Upper lobe of right lung (tissue), 1 donor: ENCODE measurements at regions not wholly inside any gene's neighbourhood (a gene's known extent, or its start where the extent isn't known, plus 50 kb on each side); places are given as distances from the start of the nearest gene placed in this dataset.

Source experiments
- ATAC-seq: fragments of 200-7000 bp; cut with Tn5 transposase; one replicate; pipeline ENCODE4 v1.9.1; 2020; ENCODE audit warnings: mild to moderate bottlenecking, moderate library complexity
- DNase-seq: peaks from one replicate; pipeline ENCODE4 v3.0.0-alpha.2; 2020
- H3K27ac ChIP-seq: fragments of 200-600 bp; one replicate; pipeline ENCODE4 v1.8.0; 2022
- H3K27me3 ChIP-seq: fragments of 200-600 bp; one replicate; pipeline ENCODE4 v1.8.0; 2022; ENCODE audit warnings: mild to moderate bottlenecking
- H3K36me3 ChIP-seq: fragments of 200-600 bp; one replicate; pipeline ENCODE4 v1.8.0; 2022
- H3K4me1 ChIP-seq: fragments of 200-600 bp; one replicate; pipeline ENCODE4 v1.8.0; 2022
- H3K4me3 ChIP-seq: fragments of 200-600 bp; one replicate; pipeline ENCODE4 v1.8.0; 2022; ENCODE audit warnings: mild to moderate bottlenecking
- H3K9me3 ChIP-seq: fragments of 200-600 bp; one replicate; pipeline ENCODE4 v1.8.0; 2022
- intact Hi-C: fragments of 100-400 bp; cut with DNase I; formaldehyde crosslinking; loops from one replicate; pipeline ENCODE4 v1.11.0; 2022
- TF ChIP-seq, protein P1 (sequence below): fragments of 200-600 bp; IDR thresholded peaks from one replicate; pipeline ENCODE4 v1.8.0; 2022; ENCODE audit warnings: antibody characterized with exemption
- donor health status: DM: no; HTN: yes; CAD: no; lungs with severe emphysema.

DNA sequence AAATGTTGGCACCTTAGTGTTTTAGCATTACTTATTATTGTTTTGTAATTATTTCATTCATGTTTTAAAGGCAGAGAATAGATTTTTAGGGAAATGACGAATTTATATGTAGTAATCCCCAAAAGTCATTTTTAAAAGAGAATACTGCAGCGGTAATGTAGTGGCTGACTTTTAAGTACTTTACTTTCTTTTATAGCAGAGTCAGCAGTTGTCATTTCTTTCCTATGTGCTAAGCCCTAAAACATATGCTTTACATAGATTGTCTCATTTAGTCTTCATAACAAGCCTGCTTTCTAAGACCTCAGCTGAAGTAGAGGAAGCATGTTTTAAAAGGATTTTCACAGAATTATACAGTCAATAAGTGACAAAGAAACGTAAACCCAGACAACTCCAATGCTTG is 102.1 kb upstream of the PEX5L start:
- Histone ChIP-seq H3K4me3 (no peak overlapping the region), H3K27ac (no peak overlapping the region), H3K9me3 (no peaks in the 10 kb centered on the region), H3K4me1 (no peaks in the 10 kb centered on the region), H3K27me3 (no peaks in the 10 kb centered on the region), H3K36me3 (no peaks in the 10 kb centered on the region)
- TF ChIP-seq, protein P1, sequence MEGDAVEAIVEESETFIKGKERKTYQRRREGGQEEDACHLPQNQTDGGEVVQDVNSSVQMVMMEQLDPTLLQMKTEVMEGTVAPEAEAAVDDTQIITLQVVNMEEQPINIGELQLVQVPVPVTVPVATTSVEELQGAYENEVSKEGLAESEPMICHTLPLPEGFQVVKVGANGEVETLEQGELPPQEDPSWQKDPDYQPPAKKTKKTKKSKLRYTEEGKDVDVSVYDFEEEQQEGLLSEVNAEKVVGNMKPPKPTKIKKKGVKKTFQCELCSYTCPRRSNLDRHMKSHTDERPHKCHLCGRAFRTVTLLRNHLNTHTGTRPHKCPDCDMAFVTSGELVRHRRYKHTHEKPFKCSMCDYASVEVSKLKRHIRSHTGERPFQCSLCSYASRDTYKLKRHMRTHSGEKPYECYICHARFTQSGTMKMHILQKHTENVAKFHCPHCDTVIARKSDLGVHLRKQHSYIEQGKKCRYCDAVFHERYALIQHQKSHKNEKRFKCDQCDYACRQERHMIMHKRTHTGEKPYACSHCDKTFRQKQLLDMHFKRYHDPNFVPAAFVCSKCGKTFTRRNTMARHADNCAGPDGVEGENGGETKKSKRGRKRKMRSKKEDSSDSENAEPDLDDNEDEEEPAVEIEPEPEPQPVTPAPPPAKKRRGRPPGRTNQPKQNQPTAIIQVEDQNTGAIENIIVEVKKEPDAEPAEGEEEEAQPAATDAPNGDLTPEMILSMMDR: no peak
- DNase-seq (no peak), ATAC-seq (no peak)
- intact Hi-C loops: no loop called here

DNA sequence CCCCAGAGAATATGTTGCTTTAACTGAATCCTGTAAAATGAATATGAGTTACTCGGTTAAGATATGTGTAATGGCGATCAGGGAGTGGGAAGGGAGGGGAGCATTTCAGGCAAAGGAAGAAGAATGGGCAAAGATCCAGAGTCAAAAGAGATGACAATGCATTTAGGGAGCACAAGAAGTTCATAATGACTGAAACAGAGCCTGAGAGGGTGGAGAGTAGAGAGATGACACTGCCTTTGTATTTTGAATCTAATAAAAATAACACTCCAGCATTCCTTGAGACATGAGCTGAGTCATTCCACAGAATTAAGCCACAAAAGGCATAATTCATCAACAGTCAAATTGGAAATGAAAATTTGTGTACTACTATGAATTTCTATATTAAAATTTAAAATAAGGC is 105.3 kb upstream of the PEX5L start:
- intact Hi-C loops: no loop called here
- Histone ChIP-seq H3K4me3 (no peak overlapping the region), H3K27me3 (no peaks in the 10 kb centered on the region), H3K4me1 (no peaks in the 10 kb centered on the region), H3K27ac (no peak overlapping the region), H3K36me3 (no peaks in the 10 kb centered on the region), H3K9me3 (no peaks in the 10 kb centered on the region)
- TF ChIP-seq, protein P1: no peak
- DNase-seq: no peak
- ATAC-seq: no peak

DNA sequence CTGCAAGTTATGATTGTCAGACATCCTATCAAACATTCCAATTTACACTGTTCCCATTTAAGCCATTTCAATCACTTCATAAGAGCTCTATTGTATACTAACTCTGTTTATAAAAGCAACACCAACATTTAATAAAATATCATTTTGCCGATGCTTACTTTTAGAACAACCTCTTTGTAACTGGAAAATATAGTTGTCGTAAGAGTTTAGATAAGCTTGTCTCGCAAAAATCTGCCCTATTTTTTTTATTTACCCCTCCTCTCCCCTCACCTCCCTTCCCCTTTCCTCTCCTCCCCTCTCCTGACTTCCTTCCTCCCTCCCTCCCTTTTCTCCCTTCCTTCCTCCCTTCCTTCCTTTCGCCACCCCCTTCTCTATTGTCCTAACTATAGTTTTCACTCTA is 105.7 kb upstream of the PEX5L start:
- no peaks in the 10 kb centered on the region for H3K36me3 ChIP-seq
- H3K9me3 ChIP-seq: no peaks in the 10 kb centered on the region
- TF ChIP-seq, protein P1: no peak
- H3K4me1 ChIP-seq: no peaks in the 10 kb centered on the region
- no peak overlapping the region for H3K4me3 ChIP-seq
- no peak for DNase-seq
- H3K27ac ChIP-seq: no peak overlapping the region
- intact Hi-C loops: no loop called here
- no peak for ATAC-seq
- H3K27me3 ChIP-seq: no peaks in the 10 kb centered on the region

DNA sequence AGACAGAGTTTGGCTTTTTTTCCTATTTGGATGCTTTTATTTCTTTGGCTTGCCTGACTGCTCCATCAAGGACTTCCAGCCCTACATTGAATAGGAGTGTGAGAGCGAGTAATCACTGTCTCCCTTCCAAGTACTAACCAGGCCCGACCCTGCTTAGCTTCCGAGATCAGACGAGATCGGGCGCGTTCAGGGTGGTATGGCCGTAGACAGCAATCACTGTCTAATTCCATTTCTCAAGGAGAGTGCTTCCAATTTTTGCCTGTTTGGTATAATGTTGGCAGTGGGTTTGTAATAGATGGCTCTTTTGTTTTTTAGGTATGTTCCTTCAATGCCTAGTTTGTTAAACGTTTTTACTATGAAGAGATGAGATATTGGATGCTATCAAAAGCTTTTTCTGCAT is 125.0 kb upstream of the PEX5L start:
- no peak for ATAC-seq
- intact Hi-C loops: no loop called here
- TF ChIP-seq, protein P1: no peak

DNA sequence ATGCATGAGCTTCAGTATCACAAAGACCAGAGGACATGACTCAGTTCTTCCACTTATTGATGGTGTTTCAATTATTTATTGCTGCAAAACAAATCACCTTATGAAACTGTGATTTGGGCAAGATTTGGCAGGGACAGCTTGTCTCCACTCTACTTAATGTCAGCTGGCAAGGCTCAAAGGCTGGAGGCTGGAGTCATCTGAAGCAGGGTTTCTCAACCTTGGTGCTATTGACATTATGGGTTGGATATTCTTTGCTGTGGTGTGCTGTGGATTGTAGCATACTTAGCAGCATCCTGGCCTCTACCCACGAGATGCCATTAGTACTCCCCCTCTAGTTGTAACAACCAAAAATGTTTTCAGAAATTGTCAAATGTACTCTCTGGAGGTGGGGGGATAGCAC is 138.8 kb upstream of the PEX5L start:
- no peak for DNase-seq
- no peaks in the 10 kb centered on the region for H3K9me3 ChIP-seq
- no peak overlapping the region for H3K27ac ChIP-seq
- ATAC-seq: no peak
- intact Hi-C loops: no loop called here
- TF ChIP-seq, protein P1: no peak
- no peaks in the 10 kb centered on the region for H3K4me1 ChIP-seq
- H3K36me3 ChIP-seq: no peaks in the 10 kb centered on the region
- H3K4me3 ChIP-seq: no peak overlapping the region
- no peaks in the 10 kb centered on the region for H3K27me3 ChIP-seq

More for the DNA sequence above, 125.0 kb upstream of the PEX5L start:
- Histone ChIP-seq H3K27me3 (no peaks in the 10 kb centered on the region), H3K4me1 (no peaks in the 10 kb centered on the region), H3K9me3 (no peaks in the 10 kb centered on the region), H3K27ac (no peak overlapping the region), H3K36me3 (no peaks in the 10 kb centered on the region), H3K4me3 (no peak overlapping the region)
- no peak for DNase-seq

DNA sequence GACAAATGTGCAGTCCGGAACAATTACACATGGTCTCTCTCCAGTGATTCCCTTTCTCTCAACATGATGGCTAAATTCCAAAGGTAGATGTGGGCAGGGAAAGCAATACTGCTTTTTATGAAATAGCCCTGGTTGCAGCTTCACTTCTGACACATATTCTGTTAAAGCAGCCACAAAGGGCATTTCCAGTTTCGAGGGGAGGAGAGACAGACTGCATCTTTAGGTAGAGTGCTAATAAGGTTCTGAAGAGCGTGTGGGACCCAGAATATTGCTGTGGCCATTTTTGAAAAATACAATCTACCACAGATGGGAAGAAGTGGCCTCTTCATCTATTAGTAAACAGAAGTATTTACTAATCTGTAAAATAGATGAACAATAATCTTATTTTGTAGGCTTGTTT is 139.3 kb upstream of the PEX5L start:
- intact Hi-C loops: no loop called here
- H3K4me3 ChIP-seq: no peak overlapping the region
- TF ChIP-seq, protein P1: no peak
- H3K9me3 ChIP-seq: no peaks in the 10 kb centered on the region
- ATAC-seq (no peak), DNase-seq (no peak)
- H3K27ac ChIP-seq: no peak overlapping the region
- no peaks in the 10 kb centered on the region for H3K36me3 ChIP-seq
- H3K27me3 ChIP-seq: no peaks in the 10 kb centered on the region
- H3K4me1 ChIP-seq: no peaks in the 10 kb centered on the region
